HepG2 (cell line): ENCODE measurements at regions not wholly inside any gene's neighbourhood (a gene's known extent, or its start where the extent isn't known, plus 50 kb on each side); places are given as distances from the start of the nearest gene placed in this dataset.

ENCODE experiments used
- ATAC-seq: fragments of 200-7000 bp; cut with Tn5 transposase; 3 replicates; pipeline ENCODE4 v1.9.1; 2020; ENCODE audit warnings: mild to moderate bottlenecking, moderate library complexity
- BruUV-seq: library from RNA; stranded (reverse); fragments of 400-500 nt; replicated peaks from 2 replicates; lab custom pipeline; 2021; lab: Mats Ljungman, UMichigan
- CTCF ChIA-PET: fragments of 300-600 bp; formaldehyde crosslinking; extraction: SDS; loops from one replicate; lab custom pipeline; 2021; ENCODE audit warnings: low total read pairs, inconsistent platforms, low intra/inter-chr PET ratio; lab: Yijun Ruan, JAX
- POLR2A ChIA-PET: fragments of 350-600 bp; sonication (Branson Sonifier 250); formaldehyde crosslinking; loops from one replicate; lab custom pipeline; 2020; ENCODE audit warnings: antibody characterized with exemption, inconsistent platforms; lab: Yijun Ruan, JAX
- DNase-seq: peaks from one replicate; pipeline ENCODE4 v3.0.0-alpha.2; 2015; ENCODE audit warnings: low spot score
- FAIRE-seq: peaks from 3 replicates; lab custom pipeline; 2011; peaks lifted over from hg19 to GRCh38; lab: Jason Lieb, UNC
- H2AFZ ChIP-seq: one replicate; pipeline ENCODE4 v1.6.1; 2011; ENCODE audit warnings: low read length, inconsistent platforms
- H3K27ac ChIP-seq: fragments of 300-600 bp; 3 replicates; pipeline ENCODE4 v1.8.0; 2011; ENCODE audit warnings: mixed run types, mild to moderate bottlenecking, mixed read lengths, low read length, inconsistent platforms; ENCODE audit not compliant: insufficient read depth; ENCODE audit errors: extremely low read length
- H3K27me3 ChIP-seq, 2 experiments: fragments of 200-600 bp in 1 of 2; 2 replicates in 1 of 2; 3 replicates in 1 of 2; pipeline versions ENCODE4 v1.6.0 to v1.8.0; 2011; ENCODE audit warnings: low read length in 2 of 2, mild to moderate bottlenecking in 2 of 2, moderate library complexity in 2 of 2, inconsistent platforms in 1 of 2; ENCODE audit not compliant: insufficient read depth in 2 of 2, control insufficient read depth in 1 of 2
- H3K36me3 ChIP-seq, 2 experiments: fragments of 200-600 bp in 1 of 2; replicated peaks in 1 of 2; 2 replicates in 1 of 2; 3 replicates in 1 of 2; pipeline versions ENCODE4 v1.5.1 to v1.8.0; 2011; ENCODE audit warnings: low read length in 2 of 2, inconsistent platforms in 1 of 2; ENCODE audit not compliant: insufficient read depth in 2 of 2, control insufficient read depth in 1 of 2
- H3K4me1 ChIP-seq: 2 replicates; pipeline ENCODE4 v1.5.1; 2012; ENCODE audit warnings: low read length, inconsistent platforms; ENCODE audit not compliant: insufficient read depth
- H3K4me2 ChIP-seq: 2 replicates; pipeline ENCODE4 v1.6.0; 2011; ENCODE audit warnings: low read depth, low read length, inconsistent platforms
- H3K4me3 ChIP-seq, 3 experiments: fragments of 200-600 bp in 1 of 3; sonication (generic), shearing (Covaris generic) in 1 of 3; replicated peaks in 1 of 3; 2 replicates each; pipeline ENCODE4 v1.5.1; 2011 to 2016; ENCODE audit warnings: low read length in 3 of 3, inconsistent platforms in 2 of 3, low read depth in 2 of 3, mild to moderate bottlenecking in 2 of 3, control low read depth in 1 of 3, mixed read lengths in 1 of 3; ENCODE audit not compliant: insufficient read depth in 1 of 3
- H3K79me2 ChIP-seq: one replicate; pipeline ENCODE4 v1.6.1; 2011; ENCODE audit warnings: low read length, inconsistent platforms; ENCODE audit not compliant: insufficient read depth
- H3K9ac ChIP-seq: 2 replicates; pipeline ENCODE4 v1.6.0; 2011; ENCODE audit warnings: mild to moderate bottlenecking, low read depth, low read length, inconsistent platforms; ENCODE audit not compliant: insufficient read depth
- H3K9me3 ChIP-seq: 2 replicates; pipeline ENCODE4 v1.5.1; 2012; ENCODE audit warnings: mild to moderate bottlenecking, low read length
- H4K20me1 ChIP-seq: 2 replicates; pipeline ENCODE4 v1.6.0; 2011; ENCODE audit warnings: inconsistent platforms, mild to moderate bottlenecking, low read length, moderate library complexity; ENCODE audit not compliant: insufficient read depth
- GTF3A ChIP-seq: sonication (generic); formaldehyde crosslinking; conservative IDR thresholded peaks from 2 replicates; pipeline ENCODE4 v1.4.0; 2020; ENCODE audit warnings: mild to moderate bottlenecking, missing genetic modification reagents
- IRX3 ChIP-seq: sonication (generic); formaldehyde crosslinking; IDR thresholded peaks from 2 replicates; pipeline ENCODE4 v1.8.1; 2023; ENCODE audit warnings: mild to moderate bottlenecking, low read depth, missing genetic modification reagents, borderline replicate concordance
- KAT2B ChIP-seq: fragments of 150-350 bp; IDR thresholded peaks from 2 replicates; pipeline ENCODE4 v1.6.1; 2014; ENCODE audit warnings: low read depth, low read length, borderline replicate concordance
- KDM2A ChIP-seq: sonication (generic); formaldehyde crosslinking; IDR thresholded peaks from 2 replicates; pipeline ENCODE4 v1.4.0; 2020; ENCODE audit warnings: low read depth, missing genetic modification reagents, borderline replicate concordance
- KLF6 ChIP-seq: IDR thresholded peaks from 2 replicates; pipeline ENCODE4 v1.8.0; 2016; ENCODE audit warnings: missing biosample characterization, missing genetic modification reagents
- SIN3B ChIP-seq: fragments of 150-350 bp; IDR thresholded peaks from 2 replicates; pipeline ENCODE4 v1.6.1; 2014; ENCODE audit warnings: low read length
- XBP1 ChIP-seq: sonication (generic); formaldehyde crosslinking; IDR thresholded peaks from 2 replicates; pipeline ENCODE4 v1.5.0; 2020; ENCODE audit warnings: missing genetic modification reagents
- ZBTB38 ChIP-seq: sonication (generic); formaldehyde crosslinking; IDR thresholded peaks from 2 replicates; pipeline ENCODE4 v1.5.1; 2020; ENCODE audit warnings: mild to moderate bottlenecking, missing genetic modification reagents
- ZNF235 ChIP-seq: sonication (generic); formaldehyde crosslinking; IDR thresholded peaks from 2 replicates; pipeline ENCODE4 v1.8.1; 2023; ENCODE audit warnings: mild to moderate bottlenecking, missing genetic modification reagents, borderline replicate concordance
- ZNF598 ChIP-seq: sonication (generic); formaldehyde crosslinking; IDR thresholded peaks from 2 replicates; pipeline ENCODE4 v1.5.1; 2020; ENCODE audit warnings: mild to moderate bottlenecking, missing genetic modification reagents, borderline replicate concordance
- WGBS: methylation state at CpG from one replicate; pipeline ENCODE4 v1.1.6; 2017; ENCODE audit warnings: low lambda C conversion rate; 5-methylcytosine and 5-hydroxymethylcytosine counted together
- in situ Hi-C: cut with HindIII; loops from 2 replicates; pipeline ENCODE4 v1.10.0; 2017; ENCODE audit warnings: low pct_unique_long_range_greater_than_20kb; ENCODE audit not compliant: extremely low pct_ligation_motif_present
- intact Hi-C: fragments of 100-400 bp; cut with micrococcal nuclease; formaldehyde crosslinking; loops from one replicate; pipeline ENCODE4 v1.10.0; 2022; ENCODE audit not compliant: unreplicated experiment
- TF ChIP-seq, protein P1 (sequence below): sonication (generic); formaldehyde crosslinking; IDR thresholded peaks from 2 replicates; pipeline ENCODE4 v1.8.0; 2022; ENCODE audit warnings: low read depth, missing genetic modification reagents

DNA sequence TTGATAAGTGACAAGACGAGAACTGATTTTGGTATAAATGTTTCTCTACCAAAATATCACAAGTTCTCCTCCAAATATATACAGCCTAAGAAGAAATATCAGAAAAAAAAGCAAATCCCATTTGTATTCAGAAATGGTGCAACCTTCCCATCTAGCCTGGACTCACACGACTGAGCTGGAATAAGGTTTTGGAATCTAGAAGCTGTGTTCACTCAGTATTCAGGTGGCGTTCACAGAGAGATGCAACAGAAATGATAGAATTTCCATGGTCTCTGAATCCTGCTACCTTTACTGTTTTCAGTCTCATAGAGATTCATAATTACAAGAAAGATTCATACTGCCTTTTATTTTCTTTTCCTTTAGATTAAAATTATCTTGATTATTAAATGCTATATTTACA lies 347.2 kb upstream of the TRIB2 start:
- Histone ChIP-seq H3K36me3 (no peaks in the 10 kb centered on the region), H3K27ac (no peak overlapping the region), H3K27me3 (no peaks in the 10 kb centered on the region), H3K4me1 (no peaks in the 10 kb centered on the region), H3K9me3 (no peaks in the 10 kb centered on the region), H2AFZ (no peak overlapping the region), H3K9ac (no peak overlapping the region), H3K79me2 (no peaks in the 10 kb centered on the region), H3K4me3 (no peak overlapping the region), H4K20me1 (no peaks in the 10 kb centered on the region), H3K4me2 (no peak overlapping the region)
- intact Hi-C loops (no loop called here), in situ Hi-C loops (no loop called here)
- no peak for FAIRE-seq
- WGBS: 38% methylated on average over 3 of the region's 3 CpGs
- BruUV-seq: no TSS peak
- ChIA-PET CTCF (no interaction called here), POLR2A (no interaction called here)
- ATAC-seq: no peak
- TF ChIP-seq KDM2A (CRISPR knock-in tag) (no peak), KLF6 (CRISPR knock-in tag) (no peak), XBP1 (CRISPR knock-in tag) (no peak), ZNF235 (CRISPR knock-in tag) (no peak), SIN3B (no peak), IRX3 (no peak), ZNF598 (CRISPR knock-in tag) (no peak), KAT2B (no peak), ZBTB38 (CRISPR knock-in tag) (no peak), GTF3A (CRISPR knock-in tag) (no peak)
- TF ChIP-seq, protein P1, sequence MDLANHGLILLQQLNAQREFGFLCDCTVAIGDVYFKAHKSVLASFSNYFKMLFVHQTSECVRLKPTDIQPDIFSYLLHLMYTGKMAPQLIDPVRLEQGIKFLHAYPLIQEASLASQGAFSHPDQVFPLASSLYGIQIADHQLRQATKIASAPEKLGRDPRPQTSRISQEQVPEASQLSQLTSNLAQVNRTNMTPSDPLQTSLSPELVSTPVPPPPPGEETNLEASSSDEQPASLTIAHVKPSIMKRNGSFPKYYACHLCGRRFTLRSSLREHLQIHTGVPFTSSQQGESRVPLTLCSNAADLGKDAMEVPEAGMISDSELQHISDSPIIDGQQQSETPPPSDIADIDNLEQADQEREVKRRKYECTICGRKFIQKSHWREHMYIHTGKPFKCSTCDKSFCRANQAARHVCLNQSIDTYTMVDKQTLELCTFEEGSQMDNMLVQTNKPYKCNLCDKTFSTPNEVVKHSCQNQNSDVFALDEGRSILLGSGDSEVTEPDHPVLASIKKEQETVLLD (CRISPR knock-in tag): no peak
- DNase-seq: no peak
